Small intestine (tissue), 7 donors: ENCODE measurements at regions not wholly inside any gene's neighbourhood (a gene's known extent, or its start where the extent isn't known, plus 50 kb on each side); places are given as distances from the start of the nearest gene placed in this dataset.
"Not testable (repeated sequence)": the region's sequence is repeated elsewhere in the genome, so short reads cannot be mapped to it uniquely, and the experiment has no call there.

ENCODE experiments used
- DNase-seq, 2 donors: peaks; one replicate each; pipeline versions ENCODE4 v3.0.0 to v3.0.0-alpha.2; 2013
- FAIRE-seq: peaks from 2 replicates; lab custom pipeline; 2012; peaks lifted over from hg19 to GRCh38; lab: Jason Lieb, UNC
- H3K27ac ChIP-seq, 3 donors: one replicate each; pipeline ENCODE4 v1.5.1; 2013; ENCODE audit warnings: low read length in 2 of 3, mild to moderate bottlenecking in 2 of 3, control low read depth in 1 of 3, inconsistent platforms in 1 of 3, low read depth in 1 of 3, moderate library complexity in 1 of 3
- H3K27me3 ChIP-seq, 3 donors: one replicate each; pipeline ENCODE4 v1.6.1; 2013; ENCODE audit warnings: low read length in 3 of 3, inconsistent platforms in 1 of 3; ENCODE audit not compliant: control insufficient read depth in 3 of 3, insufficient read depth in 3 of 3
- H3K36me3 ChIP-seq, 3 donors: one replicate each; pipeline ENCODE4 v1.6.1; 2013; ENCODE audit warnings: low read length in 3 of 3, inconsistent platforms in 1 of 3, low read depth in 1 of 3, mild to moderate bottlenecking in 1 of 3, moderate library complexity in 1 of 3; ENCODE audit not compliant: control insufficient read depth in 3 of 3, insufficient read depth in 2 of 3
- H3K4me1 ChIP-seq, 3 donors: one replicate each; pipeline ENCODE4 v1.6.1; 2013; ENCODE audit warnings: low read length in 2 of 3, inconsistent platforms in 1 of 3, low read depth in 1 of 3, mild to moderate bottlenecking in 1 of 3, moderate library complexity in 1 of 3; ENCODE audit not compliant: control insufficient read depth in 3 of 3, insufficient read depth in 2 of 3
- H3K4me3 ChIP-seq, 3 donors: one replicate each; pipeline ENCODE4 v1.5.1; 2013; ENCODE audit warnings: low read length in 3 of 3, control low read depth in 1 of 3, inconsistent platforms in 1 of 3, low read depth in 1 of 3, mild to moderate bottlenecking in 1 of 3, moderate library complexity in 1 of 3
- H3K9me3 ChIP-seq, 2 donors: one replicate each; pipeline ENCODE4 v1.6.1; 2013; ENCODE audit warnings: low read depth in 1 of 2, low read length in 1 of 2; ENCODE audit not compliant: control insufficient read depth in 2 of 2, insufficient read depth in 1 of 2
- whole genome bisulfite sequencing, 3 donors: extraction: QIAGEN DNeasy Blood & Tissue Kit; methylation state at CpG; one replicate each; pipeline ENCODE4 v1.1.7; 2013; 5-methylcytosine and 5-hydroxymethylcytosine counted together
- donor health status: healthy with polysubstance abuse.
- donor health status: control.
- donor health status: control.
- donor health status: Bipolar disorder and iron deficiency.
- donor health status: healthy.

DNA sequence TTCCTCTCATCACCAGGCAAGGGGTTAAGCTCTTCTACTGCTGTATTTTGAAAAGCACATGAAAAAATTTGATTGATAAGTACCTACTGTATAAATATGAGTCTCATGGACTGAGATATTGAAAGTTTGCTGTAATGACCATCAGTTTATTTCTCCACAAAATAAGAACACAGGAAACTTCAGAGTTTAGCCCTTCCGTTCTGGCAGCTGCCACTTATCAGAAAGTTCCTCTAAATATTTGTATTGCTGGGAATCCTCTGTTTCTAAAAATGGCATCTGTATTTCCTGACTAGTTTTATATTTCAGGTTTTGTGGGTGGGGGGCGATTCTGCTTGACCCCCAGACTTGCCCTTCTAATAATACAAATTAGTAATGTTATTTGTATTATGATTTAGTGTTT, 92.0 kb downstream of the LYZL2 start:
- no peak for FAIRE-seq

DNA sequence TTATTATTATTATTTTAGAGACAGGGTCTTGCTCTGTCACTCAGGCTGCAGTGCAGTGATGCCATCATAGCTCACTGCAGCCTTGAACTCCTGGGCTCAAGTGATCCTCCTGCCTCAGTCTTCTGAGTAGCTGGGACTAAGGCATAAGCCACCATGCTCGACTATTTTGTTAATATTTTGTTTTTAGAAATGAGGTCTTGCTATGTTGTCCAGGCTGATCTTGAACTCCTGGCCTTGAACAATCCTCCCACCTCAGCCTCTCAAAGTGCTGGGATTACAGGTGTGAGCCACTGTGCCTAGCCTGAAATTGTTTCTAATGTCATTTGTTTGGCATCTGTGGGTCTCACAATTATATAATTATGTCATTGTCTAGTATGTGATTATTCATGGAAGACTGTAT, 92.4 kb downstream of the LYZL2 start:
- H3K4me3 ChIP-seq, DNase-seq, FAIRE-seq, H3K36me3 ChIP-seq, H3K9me3 ChIP-seq, H3K27me3 ChIP-seq, H3K27ac ChIP-seq: not testable (repeated sequence)
- 24 to 30% (median 27%) methylated on average over 1 of the region's 1 CpG for WGBS, 3 donors
- H3K4me1 ChIP-seq = peaks cover 0 to 12% (median 3%) of the 10 kb centered on the region in 3 donors

More for the DNA sequence above, 92.0 kb downstream of the LYZL2 start:
- Histone ChIP-seq H3K4me1 (peaks cover 0 to 12% (median 3%) of the 10 kb centered on the region in 3 donors), H3K27ac (no peak overlapping the region), H3K36me3 (no peaks in the 10 kb centered on the region), H3K9me3 (peaks cover 0 to 4% of the 10 kb centered on the region in 2 donors), H3K27me3 (no peaks in the 10 kb centered on the region), H3K4me3 (no peak overlapping the region)
- DNase-seq = no peak
- WGBS, 3 donors = 24 to 36% (median 35%) methylated on average over 2 of the region's 2 CpGs

GRCh38 chr10:30536578-30536977, 93.0 kb downstream of the LYZL2 start:
- H3K4me3 ChIP-seq = no peak overlapping the region
- WGBS, 3 donors = 6 to 37% (median 19%) methylated on average over 4 of the region's 4 CpGs
- FAIRE-seq = no peak
- H3K9me3 ChIP-seq = peaks cover 0 to 4% of the 10 kb centered on the region in 2 donors
- DNase-seq = peak; percentile 66 to 75
- no peak overlapping the region for H3K27ac ChIP-seq
- peaks cover 0 to 12% (median 3%) of the 10 kb centered on the region in 3 donors for H3K4me1 ChIP-seq
- H3K36me3 ChIP-seq = no peaks in the 10 kb centered on the region
- no peaks in the 10 kb centered on the region for H3K27me3 ChIP-seq

DNA sequence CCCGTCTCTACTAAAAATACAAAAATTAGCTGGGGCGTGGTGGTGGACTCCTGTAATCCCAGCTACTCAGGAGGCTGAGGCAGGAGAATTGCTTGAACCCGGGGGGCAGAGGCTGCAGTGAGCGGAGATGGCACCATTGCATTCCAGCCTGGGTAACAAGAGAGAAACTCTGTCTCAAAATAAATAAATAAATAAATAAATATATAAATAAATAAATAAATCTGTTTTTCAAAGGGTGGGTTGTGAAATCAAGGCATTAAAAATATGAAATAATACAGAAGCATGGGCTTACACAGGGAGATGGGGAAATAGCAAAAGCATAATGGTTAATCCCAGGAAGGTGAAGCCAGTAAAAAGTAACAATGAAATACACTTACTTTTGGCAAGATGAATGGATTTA, 93.9 kb downstream of the LYZL2 start:
- peaks cover 0 to 4% of the 10 kb centered on the region in 2 donors for H3K9me3 ChIP-seq
- DNase-seq (no peak), FAIRE-seq (no peak)
- no peak overlapping the region for H3K4me3 ChIP-seq
- no peak overlapping the region for H3K27ac ChIP-seq
- no peaks in the 10 kb centered on the region for H3K36me3 ChIP-seq
- no peaks in the 10 kb centered on the region for H3K27me3 ChIP-seq
- WGBS, 3 donors = 89 to 94% (median 90%) methylated on average over 4 of the region's 4 CpGs
- H3K4me1 ChIP-seq = peaks cover 0 to 12% (median 3%) of the 10 kb centered on the region in 3 donors

DNA sequence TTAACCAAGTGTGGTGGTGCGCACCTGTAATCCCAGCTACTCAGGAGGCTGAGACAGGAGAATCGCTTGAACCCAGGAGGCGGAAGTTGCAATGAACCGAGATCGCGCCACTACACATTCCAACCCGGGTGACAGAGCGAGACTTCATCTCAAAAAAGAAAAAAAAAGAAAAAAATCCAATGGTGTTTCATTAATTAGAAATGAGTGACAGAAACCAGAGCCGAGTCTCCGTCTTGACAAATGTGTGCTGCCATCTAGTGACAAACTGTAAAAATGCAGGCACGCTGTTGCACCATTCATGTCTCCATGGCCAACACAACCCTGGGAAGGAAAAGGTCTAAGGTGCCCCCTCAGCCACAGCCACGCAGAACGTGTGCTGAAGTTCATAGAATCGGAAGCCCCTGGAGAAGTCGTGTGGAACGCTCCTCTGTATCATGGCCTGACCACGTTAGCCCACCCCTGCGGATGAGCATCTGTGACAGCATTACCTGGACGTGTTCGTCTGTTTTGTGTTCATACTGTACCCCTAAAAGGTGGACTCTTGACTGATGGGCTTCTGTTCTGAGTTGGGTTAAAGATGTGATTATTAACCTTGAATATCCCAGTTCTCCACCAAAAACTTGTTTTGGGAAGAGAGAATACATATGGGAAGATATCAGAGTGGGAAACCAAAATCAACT, 94.9 kb downstream of the LYZL2 start:
- Histone ChIP-seq H3K4me3 (no peak overlapping the region), H3K27ac (no peak overlapping the region), H3K36me3 (no peaks in the 10 kb centered on the region), H3K27me3 (no peaks in the 10 kb centered on the region), H3K9me3 (no peaks in the 10 kb centered on the region), H3K4me1 (peaks cover 0 to 12% (median 3%) of the 10 kb centered on the region in 3 donors)
- FAIRE-seq (no peak), DNase-seq (peak; percentile 76 to 83)
- WGBS, 3 donors = 31 to 35% (median 32%) methylated on average over 20 of the region's 20 CpGs

GRCh38 chr10:30531751-30532530, 97.6 kb downstream of the LYZL2 start:
- DNase-seq = no peak
- H3K36me3 ChIP-seq = no peaks in the 10 kb centered on the region
- H3K9me3 ChIP-seq = no peaks in the 10 kb centered on the region
- H3K27ac ChIP-seq = no peak overlapping the region
- WGBS, 3 donors = 89 to 95% (median 92%) methylated on average over 8 of the region's 8 CpGs
- H3K4me3 ChIP-seq = no peak overlapping the region
- peaks cover 0 to 9% (median 0%) of the 10 kb centered on the region in 3 donors for H3K4me1 ChIP-seq
- H3K27me3 ChIP-seq = no peaks in the 10 kb centered on the region
- no peak for FAIRE-seq

DNA sequence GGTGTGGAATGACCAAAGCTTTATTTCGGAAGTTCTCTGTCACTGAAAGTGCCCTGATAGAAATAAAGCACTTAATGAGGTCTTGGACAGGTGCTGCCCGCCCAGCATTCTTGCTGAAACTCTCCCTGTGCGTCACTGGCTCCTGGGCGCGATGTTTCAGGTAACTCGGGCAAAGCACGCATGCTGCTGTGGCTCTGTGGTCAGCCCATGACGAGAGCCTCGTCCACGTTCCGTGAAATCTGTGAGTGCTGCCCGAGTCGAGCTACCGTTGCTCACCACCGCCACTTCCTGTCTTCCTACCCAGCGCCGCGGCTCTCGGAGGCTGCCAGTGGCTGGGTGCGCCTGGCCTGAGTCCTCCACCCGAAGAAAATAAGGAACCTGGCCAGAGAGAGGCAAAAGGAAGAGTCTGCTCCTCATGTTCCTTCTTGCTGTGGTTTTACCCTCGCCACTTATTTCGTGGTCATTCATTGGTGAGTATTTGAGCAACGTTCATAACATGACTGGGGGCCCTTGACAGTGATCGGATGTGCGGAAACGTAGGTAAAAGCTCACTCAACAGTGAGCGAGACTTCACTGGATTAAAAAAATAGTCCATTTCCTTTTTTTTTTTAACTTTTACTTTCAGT, 95.5 kb downstream of the MAP3K8 start:
- H3K4me3 ChIP-seq = no peak overlapping the region
- no peaks in the 10 kb centered on the region for H3K27me3 ChIP-seq
- no peaks in the 10 kb centered on the region for H3K4me1 ChIP-seq
- H3K36me3 ChIP-seq = no peaks in the 10 kb centered on the region
- DNase-seq (peak; percentile 13 to 57), FAIRE-seq (no peak)
- 63 to 84% (median 69%) methylated on average over 28 of the region's 28 CpGs for WGBS, 3 donors
- H3K27ac ChIP-seq = peak overlapping the region in 2 of 3 donors; percentile 35 to 92
- H3K9me3 ChIP-seq = no peaks in the 10 kb centered on the region

- H3K27me3 ChIP-seq = no peaks in the 10 kb centered on the region
- no peak for FAIRE-seq
- DNase-seq = no peak
- H3K36me3 ChIP-seq = no peaks in the 10 kb centered on the region
- H3K9me3 ChIP-seq = no peaks in the 10 kb centered on the region
- WGBS, 3 donors = 80 to 85% (median 83%) methylated on average over 6 of the region's 6 CpGs
- H3K27ac ChIP-seq = no peak overlapping the region
- H3K4me3 ChIP-seq = no peak overlapping the region
- no peaks in the 10 kb centered on the region for H3K4me1 ChIP-seq
These were observed 94.4 kb downstream of the MAP3K8 start for GRCh38 chr10:30528429-30528786.
